H1 (cell line): ENCODE measurements at regions not wholly inside any gene's neighbourhood (a gene's known extent, or its start where the extent isn't known, plus 50 kb on each side); places are given as distances from the start of the nearest gene placed in this dataset.

Source experiments
- CTCF ChIA-PET: fragments of 300-600 bp; sonication (Branson Sonifier 250); formaldehyde crosslinking; loops from one replicate; lab custom pipeline; 2021; ENCODE audit not compliant: partially characterized antibody; lab: Charles Lee
- POLR2A ChIA-PET: fragments of 300-600 bp; sonication (Branson Sonifier 250); formaldehyde crosslinking; loops from one replicate; lab custom pipeline; 2021; ENCODE audit warnings: inconsistent platforms; ENCODE audit not compliant: partially characterized antibody; lab: Charles Lee
- DNase-seq, 2 experiments: peaks; one replicate each; pipeline versions ENCODE4 v3.0.0 to v3.0.0-alpha.2; 2010 to 2022; ENCODE audit warnings: low spot score in 2 of 2, low read depth in 1 of 2, mixed read lengths in 1 of 2
- FAIRE-seq: peaks from 2 replicates; lab custom pipeline; 2011; peaks lifted over from hg19 to GRCh38; lab: Jason Lieb, UNC
- H2AFZ ChIP-seq: 2 replicates; pipeline ENCODE4 v1.8.1; 2012; ENCODE audit warnings: low read length, inconsistent platforms
- H2AK5ac ChIP-seq: 2 replicates; pipeline ENCODE4 v1.6.1; 2013; ENCODE audit warnings: low read depth, low read length
- H2BK120ac ChIP-seq: replicated peaks from 2 replicates; pipeline ENCODE3; 2013; ENCODE audit warnings: low read depth, low read length, inconsistent platforms
- H2BK12ac ChIP-seq: 2 replicates; pipeline ENCODE4 v1.6.1; 2013; ENCODE audit warnings: low read depth, low read length
- H2BK15ac ChIP-seq: 2 replicates; pipeline ENCODE4 v1.6.1; 2013; ENCODE audit warnings: low read length
- H2BK20ac ChIP-seq: 2 replicates; pipeline ENCODE4 v1.6.1; 2013; ENCODE audit warnings: low read length
- H2BK5ac ChIP-seq: 2 replicates; pipeline ENCODE4 v1.6.1; 2013; ENCODE audit warnings: low read depth, low read length
- H3K14ac ChIP-seq: 2 replicates; pipeline ENCODE4 v1.6.1; 2013; ENCODE audit warnings: inconsistent platforms; ENCODE audit not compliant: insufficient read length
- H3K18ac ChIP-seq: 2 replicates; pipeline ENCODE4 v1.6.1; 2013; ENCODE audit warnings: low read length; ENCODE audit errors: extremely low read depth
- H3K23ac ChIP-seq: 2 replicates; pipeline ENCODE4 v1.6.1; 2013; ENCODE audit warnings: inconsistent platforms; ENCODE audit not compliant: insufficient read length
- H3K23me2 ChIP-seq: 2 replicates; pipeline ENCODE4 v1.6.1; 2013; ENCODE audit warnings: low read depth, low read length
- H3K27ac ChIP-seq: 2 replicates; pipeline ENCODE4 v1.6.1; 2011; ENCODE audit warnings: low read depth, low read length, inconsistent platforms
- H3K27me3 ChIP-seq, 4 experiments: replicated peaks in 1 of 4; 1 replicate in 1 of 4; 2 replicates in 3 of 4; pipeline versions ENCODE4 v1.6.1 to v1.8.1; 2011 to 2013; ENCODE audit warnings: low read length in 3 of 4, mild to moderate bottlenecking in 3 of 4, inconsistent platforms in 2 of 4, mixed read lengths in 2 of 4, moderate library complexity in 1 of 4; ENCODE audit not compliant: control insufficient read depth in 3 of 4, insufficient read depth in 3 of 4; ENCODE audit errors: extremely low read depth in 1 of 4
- H3K36me3 ChIP-seq, 4 experiments: 2 replicates each; pipeline versions ENCODE4 v1.6.1 to v1.8.1; 2011 to 2013; ENCODE audit warnings: mild to moderate bottlenecking in 4 of 4, low read length in 3 of 4, moderate library complexity in 2 of 4, control low read depth in 1 of 4, inconsistent platforms in 1 of 4; ENCODE audit not compliant: insufficient read depth in 4 of 4, control insufficient read depth in 2 of 4
- H3K4ac ChIP-seq: replicated peaks from 2 replicates; pipeline ENCODE3; 2013; ENCODE audit warnings: low read length, low read depth, mixed read lengths, inconsistent platforms; ENCODE audit not compliant: insufficient read length
- H3K4me1 ChIP-seq, 4 experiments: replicated peaks in 1 of 4; 1 replicate in 1 of 4; 2 replicates in 3 of 4; pipeline versions ENCODE4 v1.6.1 to v1.8.1; 2011 to 2013; ENCODE audit warnings: low read length in 3 of 4, inconsistent platforms in 2 of 4, mixed read lengths in 1 of 4; ENCODE audit not compliant: insufficient read depth in 4 of 4, control insufficient read depth in 3 of 4
- H3K4me2 ChIP-seq, 2 experiments: 2 replicates each; pipeline versions ENCODE4 v1.6.1 to v1.8.1; 2011 to 2013; ENCODE audit warnings: low read depth in 2 of 2, low read length in 2 of 2, control low read depth in 1 of 2, inconsistent platforms in 1 of 2, mild to moderate bottlenecking in 1 of 2; ENCODE audit not compliant: insufficient read depth in 1 of 2
- H3K4me3 ChIP-seq, 4 experiments: fragments of 200-600, 300-600 bp in 1 of 4; sonication (generic), shearing (Covaris generic), sonication (Bioruptor Twin) in 1 of 4; 2 replicates each; pipeline versions ENCODE4 v1.5.1 to v1.8.1; 2011 to 2016; ENCODE audit warnings: low read length in 4 of 4, low read depth in 3 of 4, control low read depth in 2 of 4, inconsistent platforms in 2 of 4, mild to moderate bottlenecking in 2 of 4, mixed read lengths in 1 of 4, moderate library complexity in 1 of 4; ENCODE audit not compliant: insufficient read depth in 2 of 4; ENCODE audit errors: extremely low read depth in 1 of 4
- H3K56ac ChIP-seq: replicated peaks from 2 replicates; pipeline ENCODE3; 2013; ENCODE audit warnings: low read depth, mild to moderate bottlenecking, mixed read lengths, low read length, inconsistent platforms; ENCODE audit not compliant: insufficient read length
- H3K79me1 ChIP-seq: 2 replicates; pipeline ENCODE4 v1.6.1; 2013; ENCODE audit warnings: low read depth, low read length, control low read depth
- H3K79me2 ChIP-seq, 2 experiments: 2 replicates each; pipeline versions ENCODE4 v1.6.1 to v1.8.1; 2012 to 2013; ENCODE audit warnings: low read length in 2 of 2, mild to moderate bottlenecking in 2 of 2, inconsistent platforms in 1 of 2; ENCODE audit not compliant: insufficient read depth in 2 of 2, control insufficient read depth in 1 of 2
- H3K9ac ChIP-seq, 4 experiments: replicated peaks in 1 of 4; 1 replicate in 1 of 4; 2 replicates in 3 of 4; pipeline versions ENCODE4 v1.6.1 to v1.8.1; 2011 to 2013; ENCODE audit warnings: low read depth in 3 of 4, low read length in 3 of 4, control low read depth in 2 of 4, mild to moderate bottlenecking in 2 of 4, moderate library complexity in 2 of 4, inconsistent platforms in 1 of 4; ENCODE audit errors: extremely low read depth in 1 of 4
- H3K9me3 ChIP-seq, 2 experiments: 2 replicates each; pipeline versions ENCODE4 v1.6.1 to v1.8.1; 2012 to 2013; ENCODE audit warnings: mild to moderate bottlenecking in 2 of 2, moderate library complexity in 2 of 2, control low read depth in 1 of 2, inconsistent platforms in 1 of 2, low read depth in 1 of 2, low read length in 1 of 2, mixed read lengths in 1 of 2; ENCODE audit not compliant: insufficient read depth in 2 of 2
- H4K20me1 ChIP-seq, 2 experiments: replicated peaks in 1 of 2; 2 replicates each; pipeline versions ENCODE3 to v1.8.1; 2011 to 2013; ENCODE audit warnings: inconsistent platforms in 2 of 2, low read length in 2 of 2, mild to moderate bottlenecking in 1 of 2; ENCODE audit not compliant: insufficient read depth in 2 of 2, control insufficient read depth in 1 of 2
- H4K5ac ChIP-seq: 2 replicates; pipeline ENCODE4 v1.6.1; 2013; ENCODE audit warnings: low read length, low read depth, mixed read lengths, inconsistent platforms; ENCODE audit not compliant: insufficient read length
- H4K8ac ChIP-seq: 2 replicates; pipeline ENCODE4 v1.8.0; 2013; ENCODE audit warnings: mild to moderate bottlenecking, moderate library complexity, low read length, inconsistent platforms; ENCODE audit not compliant: insufficient read depth; ENCODE audit errors: extremely low read depth
- H4K91ac ChIP-seq: replicated peaks from 2 replicates; pipeline ENCODE3; 2013; ENCODE audit warnings: low read length, mixed read lengths, inconsistent platforms; ENCODE audit not compliant: insufficient read length
- RNF2 ChIP-seq: fragments of 200-900, 300-1000 bp; sonication (generic); IDR thresholded peaks from 2 replicates; pipeline ENCODE4 v1.7.1; 2016; ENCODE audit warnings: borderline replicate concordance, low read depth, mild to moderate bottlenecking, antibody characterized with exemption, low read length; ENCODE audit not compliant: poor library complexity, severe bottlenecking; ENCODE audit errors: missing control alignments
- USF2 ChIP-seq: IDR thresholded peaks from 2 replicates; pipeline ENCODE4 v1.6.1; 2011; ENCODE audit warnings: low read length, improper control_type of control experiment
- WGBS, 2 experiments: shearing (Covaris generic) in 1 of 2; methylation state at CpG; one replicate each; pipeline versions ENCODE4 v1.1.6 to v1.1.7; 2013 to 2015; ENCODE audit warnings: low lambda C conversion rate in 2 of 2, mixed read lengths in 2 of 2, inconsistent platforms in 1 of 2, low coverage in 1 of 2, missing lambda C conversion rate in 1 of 2; ENCODE audit not compliant: insufficient replicate concordance in 2 of 2, insufficient coverage in 1 of 2, insufficient read length in 1 of 2; ENCODE audit errors: extremely low coverage in 1 of 2, missing lambda C conversion rate in 1 of 2; 5-methylcytosine and 5-hydroxymethylcytosine counted together

- H4K20me1 ChIP-seq = no peaks in the 10 kb centered on the region
- no peak overlapping the region for H3K4me2 ChIP-seq
- no peak overlapping the region for H2AFZ ChIP-seq
- H3K79me1 ChIP-seq = no peaks in the 10 kb centered on the region; the same call in 1 of the 2 replicates
- no peak overlapping the region for H3K14ac ChIP-seq
- H3K27me3 ChIP-seq = no peaks in the 10 kb centered on the region
- H3K23me2 ChIP-seq = no peaks in the 10 kb centered on the region
- no peak for FAIRE-seq
- H2BK15ac ChIP-seq = no peak overlapping the region
- no peak overlapping the region for H2AK5ac ChIP-seq
- DNase-seq = no peak
- H3K4me1 ChIP-seq = peaks cover 0 to 3% (median 0%) of the 10 kb centered on the region in 4 experiments; a peak in 3 of 7 replicates
- no peak overlapping the region for H2BK5ac ChIP-seq
- H4K5ac ChIP-seq = no peak overlapping the region
- H2BK12ac ChIP-seq = no peak overlapping the region
- ChIA-PET CTCF (interaction anchor here (0.7 to 1.5 kb wide), 2 partner anchors 12 to 238 kb away, joined by 3 to 7 read pairs; no protein-coding TSS in a partner anchor), POLR2A (no interaction called here)
- no peak overlapping the region for H3K4ac ChIP-seq
- no peak overlapping the region for H4K8ac ChIP-seq
- no peak overlapping the region for H4K91ac ChIP-seq
- peaks cover 0 to 18% (median 7%) of the 10 kb centered on the region in 4 experiments; a peak in 4 of 8 replicates for H3K36me3 ChIP-seq
- TF ChIP-seq RNF2 (no peak), USF2 (no peak)
- no peaks in the 10 kb centered on the region; a peak in 1 of 4 replicates for H3K9me3 ChIP-seq
- peaks cover 0 to 3% of the 10 kb centered on the region in 2 experiments; a peak in 1 of 4 replicates for H3K79me2 ChIP-seq
- no peak overlapping the region for H3K4me3 ChIP-seq
- no peak overlapping the region for H3K27ac ChIP-seq
- H3K23ac ChIP-seq = no peak overlapping the region
- no peak overlapping the region for H2BK20ac ChIP-seq
- H3K56ac ChIP-seq = no peak overlapping the region
- H3K9ac ChIP-seq = no peak overlapping the region
- H3K18ac ChIP-seq = no peak overlapping the region
- H2BK120ac ChIP-seq = no peak overlapping the region
- WGBS, 2 experiments = 95% methylated on average over 3 of the region's 3 CpGs; no CpG with 5 or more reads in 1 of the 2 experiments
Observed at GRCh38 chr4:151600432-151600831, 160.4 kb downstream of the GATB start.
